GM12878 (cell line): ENCODE measurements at regions not wholly inside any gene's neighbourhood (a gene's known extent, or its start where the extent isn't known, plus 50 kb on each side); places are given as distances from the start of the nearest gene placed in this dataset.

Source experiments
- ATAC-seq: fragments of 200-7000 bp; cut with Tn5 transposase; 3 replicates; pipeline ENCODE4 v1.9.1; 2020; ENCODE audit warnings: mild to moderate bottlenecking, moderate library complexity
- BruUV-seq: library from RNA; stranded (reverse); fragments of 400-500 nt; replicated peaks from 2 replicates; lab custom pipeline; 2021; lab: Mats Ljungman, UMichigan
- CTCF ChIA-PET: fragments of 300-600 bp; sonication (Branson Sonifier 250); formaldehyde crosslinking; extraction: SDS; loops from one replicate; lab custom pipeline; 2021; ENCODE audit warnings: inconsistent platforms; lab: Yijun Ruan, JAX
- POLR2A ChIA-PET: fragments of 350-600 bp; formaldehyde crosslinking; extraction: SDS; loops from one replicate; lab custom pipeline; 2021; ENCODE audit warnings: inconsistent platforms; lab: Charles Lee
- RAD21 ChIA-PET: fragments of 300-600 bp; sonication (Branson Sonifier 250); formaldehyde crosslinking; loops from one replicate; lab custom pipeline; 2023; ENCODE audit warnings: antibody characterized with exemption; ENCODE audit not compliant: unreplicated experiment; lab: Charles Lee
- SMC1A ChIA-PET: fragments of 300-600 bp; sonication (Branson Sonifier 250); formaldehyde crosslinking; loops from one replicate; lab custom pipeline; 2023; ENCODE audit not compliant: unreplicated experiment, uncharacterized antibody; lab: Charles Lee
- DNase-seq: peaks from one replicate; pipeline ENCODE4 v3.0.0-alpha.2; 2011; ENCODE audit warnings: low read depth, low spot score
- FAIRE-seq: peaks from 3 replicates; lab custom pipeline; 2011; peaks lifted over from hg19 to GRCh38; lab: Jason Lieb, UNC
- H2AFZ ChIP-seq: 2 replicates; pipeline ENCODE4 v1.6.0; 2011; ENCODE audit warnings: low read depth, low read length, control low read depth; ENCODE audit not compliant: control insufficient read depth
- H3K27ac ChIP-seq: 2 replicates; pipeline ENCODE4 v1.5.1; 2011; ENCODE audit warnings: control low read depth; ENCODE audit not compliant: control insufficient read depth, insufficient read depth
- H3K27me3 ChIP-seq, 2 experiments: replicated peaks in 1 of 2; 2 replicates each; pipeline versions ENCODE4 v1.6.0 to v1.6.1; 2011; ENCODE audit warnings: low read length in 1 of 2; ENCODE audit not compliant: control insufficient read depth in 2 of 2, insufficient read depth in 2 of 2
- H3K36me3 ChIP-seq, 2 experiments: 2 replicates each; pipeline ENCODE4 v1.5.1; 2011; ENCODE audit warnings: low read length in 1 of 2; ENCODE audit not compliant: control insufficient read depth in 2 of 2, insufficient read depth in 2 of 2
- H3K4me1 ChIP-seq: 2 replicates; pipeline ENCODE4 v1.6.1; 2011; ENCODE audit warnings: mild to moderate bottlenecking, low read length, moderate library complexity, mixed read lengths; ENCODE audit not compliant: control insufficient read depth, insufficient read depth
- H3K4me2 ChIP-seq: 2 replicates; pipeline ENCODE4 v1.6.0; 2011; ENCODE audit warnings: control low read depth; ENCODE audit not compliant: control insufficient read depth, insufficient read depth
- H3K4me3 ChIP-seq: fragments of 200-600 bp; sonication (generic); 2 replicates; pipeline ENCODE4 v1.5.1; 2016
- H3K79me2 ChIP-seq: 2 replicates; pipeline ENCODE4 v1.6.0; 2011; ENCODE audit warnings: low read length; ENCODE audit not compliant: control insufficient read depth, insufficient read depth
- H3K9ac ChIP-seq: 2 replicates; pipeline ENCODE4 v1.8.0; 2011; ENCODE audit warnings: low read length, control low read depth, mixed read lengths; ENCODE audit not compliant: control insufficient read depth, insufficient read depth
- H3K9me3 ChIP-seq: replicated peaks from 3 replicates; pipeline ENCODE4 v1.5.1; 2011; ENCODE audit warnings: mild to moderate bottlenecking, low read length; ENCODE audit not compliant: control insufficient read depth, insufficient read depth
- H4K20me1 ChIP-seq: 2 replicates; pipeline ENCODE4 v1.6.0; 2011; ENCODE audit not compliant: control insufficient read depth, insufficient read depth
- EGR1 ChIP-seq, 2 experiments: IDR thresholded peaks; 1 replicate in 1 of 2; 2 replicates in 1 of 2; pipeline ENCODE4 v1.6.1; 2011 to 2012; ENCODE audit warnings: low read depth in 2 of 2, low read length in 2 of 2, borderline replicate concordance in 1 of 2, mild to moderate bottlenecking in 1 of 2, moderate library complexity in 1 of 2
- EP300 ChIP-seq, 2 experiments: fragments of 150-350 bp in 1 of 2; IDR thresholded peaks; 2 replicates each; pipeline ENCODE4 v1.6.1; 2011 to 2012; ENCODE audit warnings: low read depth in 2 of 2, low read length in 2 of 2, borderline replicate concordance in 1 of 2, improper control_type of control experiment in 1 of 2, inconsistent platforms in 1 of 2; ENCODE audit not compliant: control insufficient read depth in 1 of 2
- HDAC2 ChIP-seq: fragments of 200-600 bp; sonication (generic); IDR thresholded peaks from 2 replicates; pipeline ENCODE4 v1.6.1; 2017
- JUND ChIP-seq: IDR thresholded peaks from 2 replicates; pipeline ENCODE4 v1.6.1; 2012; ENCODE audit warnings: low read depth, mild to moderate bottlenecking, low read length, improper control_type of control experiment, moderate library complexity
- NFIC ChIP-seq: IDR thresholded peaks from 2 replicates; pipeline ENCODE4 v1.6.1; 2012; ENCODE audit warnings: low read depth, mild to moderate bottlenecking, inconsistent platforms, low read length, moderate library complexity
- NR2F1 ChIP-seq: fragments of 450-650 bp; conservative IDR thresholded peaks from 2 replicates; pipeline ENCODE4 v1.6.1; 2017; ENCODE audit warnings: mild to moderate bottlenecking
- RUNX3 ChIP-seq: IDR thresholded peaks from 2 replicates; pipeline ENCODE4 v1.6.1; 2012; ENCODE audit warnings: low read length, inconsistent platforms
- TAF1 ChIP-seq: IDR thresholded peaks from 2 replicates; pipeline ENCODE4 v1.6.1; 2011; ENCODE audit warnings: mild to moderate bottlenecking, low read depth, low read length, borderline replicate concordance
- WGBS: methylation state at CpG from one replicate; pipeline ENCODE4 v1.1.6; 2016; ENCODE audit warnings: low lambda C conversion rate; ENCODE audit not compliant: insufficient replicate concordance, insufficient coverage; ENCODE audit errors: missing lambda C conversion rate; 5-methylcytosine and 5-hydroxymethylcytosine counted together
- in situ Hi-C: fragments of 300-500 bp; cut with MboI; formaldehyde crosslinking; loops from 9 replicates; pipeline ENCODE4 v1.14.3; 2018; ENCODE audit warnings: mixed read lengths
- intact Hi-C: fragments of 100-400 bp; cut with micrococcal nuclease; formaldehyde crosslinking; loops from one replicate; pipeline ENCODE4 v1.14.2; 2022; ENCODE audit not compliant: unreplicated experiment
- TF ChIP-seq, protein P1 (sequence below): IDR thresholded peaks from 2 replicates; pipeline ENCODE4 v1.6.1; 2012; ENCODE audit warnings: low read depth, low read length, improper control_type of control experiment

DNA sequence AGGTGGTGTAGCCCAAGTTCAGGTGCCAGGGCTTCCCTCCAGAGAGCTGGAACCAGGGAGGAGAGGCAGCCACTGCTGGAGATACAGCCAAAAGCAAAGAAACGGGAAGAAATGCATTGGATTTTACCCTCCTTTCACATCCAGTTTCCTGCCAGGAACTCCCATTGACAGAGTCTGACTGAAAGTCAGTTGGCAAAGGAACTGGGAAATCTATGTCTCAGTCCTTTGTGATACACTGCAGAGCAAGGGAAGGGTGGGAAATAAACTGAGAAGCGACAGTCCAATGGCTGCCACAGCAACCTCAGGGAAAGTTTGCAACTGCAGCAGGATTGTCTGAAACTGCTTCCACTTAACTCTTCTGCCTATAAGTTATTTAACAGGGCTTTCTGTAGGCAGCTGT, 142.6 kb downstream of the SATB1 start:
- intact Hi-C loops, result no loop called here
- BruUV-seq, result no TSS peak
- 3% methylated on average over 2 of the region's 2 CpGs for WGBS
- ChIA-PET POLR2A (no interaction called here), CTCF (interaction anchor here (2.2 kb wide), 1 partner anchor 10 kb away, joined by 8 read pairs; no protein-coding TSS in a partner anchor), SMC1A (no interaction called here), RAD21 (no interaction called here)
- FAIRE-seq, result no peak
- H3K9me3 ChIP-seq, result no peaks in the 10 kb centered on the region
- in situ Hi-C loops, result no loop called here
- no peak for ATAC-seq
- no peak overlapping the region for H2AFZ ChIP-seq
- H3K4me2 ChIP-seq, result no peak overlapping the region
- H4K20me1 ChIP-seq, result no peaks in the 10 kb centered on the region
- no peaks in the 10 kb centered on the region for H3K36me3 ChIP-seq
- no peak for DNase-seq
- TF ChIP-seq RUNX3 (no peak), EP300 (IDR thresholded peaks at IDR 0.05; ENCODE audit: borderline replicate concordance in 1 of 2, control insufficient read depth in 1 of 2, low read depth in 2 of 2, low read length in 2 of 2) (no peak), TAF1 (no peak), NR2F1 (no peak), NFIC (no peak), HDAC2 (no peak), JUND (no peak), EGR1 (IDR thresholded peaks at IDR 0.05; ENCODE audit: borderline replicate concordance in 1 of 2, low read depth in 2 of 2, low read length in 2 of 2) (no peak)
- TF ChIP-seq, protein P1, sequence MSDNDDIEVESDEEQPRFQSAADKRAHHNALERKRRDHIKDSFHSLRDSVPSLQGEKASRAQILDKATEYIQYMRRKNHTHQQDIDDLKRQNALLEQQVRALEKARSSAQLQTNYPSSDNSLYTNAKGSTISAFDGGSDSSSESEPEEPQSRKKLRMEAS, result no peak
- H3K79me2 ChIP-seq, result no peaks in the 10 kb centered on the region
- no peak overlapping the region for H3K4me3 ChIP-seq
- no peak overlapping the region for H3K27ac ChIP-seq
- H3K4me1 ChIP-seq, result no peaks in the 10 kb centered on the region
- H3K9ac ChIP-seq, result no peak overlapping the region
- H3K27me3 ChIP-seq, result no peaks in the 10 kb centered on the region
